ENCODE measurements at regions not wholly inside any gene's neighbourhood (a gene's known extent, or its start where the extent isn't known, plus 50 kb on each side); places are given as distances from the start of the nearest gene placed in this dataset.

- Mint-ChIP-seq H3K27ac (ENCODE audit: unreplicated experiment) (peak overlapping the region; percentile 35), H3K4me3 (no peak overlapping the region), H3K27me3 (ENCODE audit: low read depth) (no peaks in the 10 kb centered on the region), H3K4me1 (no peaks in the 10 kb centered on the region), H3K9me3 (peaks cover 25% of the 10 kb centered on the region), H3K36me3 (ENCODE audit: low read depth) (peaks cover 20% of the 10 kb centered on the region)
- no peak for DNase-seq (ENCODE audit: low read depth, low spot score)
- TF ChIP-seq CTCF (conservative IDR thresholded peaks at IDR 0.05), result no peak
Measured at GRCh38 chr4:126871810-126872209, 760.9 kb upstream of the INTU start.

- Mint-ChIP-seq H3K4me1 (no peaks in the 10 kb centered on the region), H3K27ac (ENCODE audit: unreplicated experiment) (no peak overlapping the region), H3K36me3 (ENCODE audit: low read depth) (peaks cover 12% of the 10 kb centered on the region), H3K9me3 (peaks cover 21% of the 10 kb centered on the region), H3K27me3 (ENCODE audit: low read depth) (no peaks in the 10 kb centered on the region), H3K4me3 (no peak overlapping the region)
- DNase-seq (ENCODE audit: low read depth, low spot score), result no peak
- TF ChIP-seq CTCF (conservative IDR thresholded peaks at IDR 0.05), result no peak
Measured at GRCh38 chr4:126874533-126874932, 758.2 kb upstream of the INTU start.

GRCh38 chr4:126888968-126889367, 743.8 kb upstream of the INTU start:
- Mint-ChIP-seq H3K4me3 (no peak overlapping the region), H3K27ac (ENCODE audit: unreplicated experiment) (no peak overlapping the region), H3K9me3 (no peaks in the 10 kb centered on the region), H3K27me3 (ENCODE audit: low read depth) (no peaks in the 10 kb centered on the region), H3K36me3 (ENCODE audit: low read depth) (no peaks in the 10 kb centered on the region), H3K4me1 (no peaks in the 10 kb centered on the region)
- TF ChIP-seq CTCF (conservative IDR thresholded peaks at IDR 0.05), result no peak
- no peak for DNase-seq (ENCODE audit: low read depth, low spot score)

- H3K27ac Mint-ChIP-seq (ENCODE audit: unreplicated experiment), result no peak overlapping the region
- TF ChIP-seq CTCF (conservative IDR thresholded peaks at IDR 0.05), result no peak
- no peak overlapping the region for H3K4me3 Mint-ChIP-seq
Measured at GRCh38 chr4:126890383-126890782, 742.4 kb upstream of the INTU start.

GRCh38 chr4:126890994-126891393, 741.8 kb upstream of the INTU start:
- H3K4me1 Mint-ChIP-seq, result no peaks in the 10 kb centered on the region
- H3K27me3 Mint-ChIP-seq (ENCODE audit: low read depth), result no peaks in the 10 kb centered on the region
- DNase-seq (ENCODE audit: low read depth, low spot score), result no peak
- peak overlapping the region; percentile 36 for H3K27ac Mint-ChIP-seq (ENCODE audit: unreplicated experiment)
- H3K9me3 Mint-ChIP-seq, result no peaks in the 10 kb centered on the region
- H3K36me3 Mint-ChIP-seq (ENCODE audit: low read depth), result no peaks in the 10 kb centered on the region
- TF ChIP-seq CTCF (conservative IDR thresholded peaks at IDR 0.05), result no peak
- no peak overlapping the region for H3K4me3 Mint-ChIP-seq

More at GRCh38 chr4:126890383-126890782, 742.4 kb upstream of the INTU start:
- Mint-ChIP-seq H3K9me3 (no peaks in the 10 kb centered on the region), H3K27me3 (ENCODE audit: low read depth) (no peaks in the 10 kb centered on the region), H3K4me1 (no peaks in the 10 kb centered on the region), H3K36me3 (ENCODE audit: low read depth) (no peaks in the 10 kb centered on the region)
- DNase-seq (ENCODE audit: low read depth, low spot score), result no peak

GRCh38 chr4:126894963-126895362, 737.8 kb upstream of the INTU start:
- Mint-ChIP-seq H3K4me3 (no peak overlapping the region), H3K36me3 (ENCODE audit: low read depth) (peaks cover 7% of the 10 kb centered on the region), H3K27me3 (ENCODE audit: low read depth) (no peaks in the 10 kb centered on the region), H3K9me3 (peaks cover 13% of the 10 kb centered on the region), H3K4me1 (no peaks in the 10 kb centered on the region), H3K27ac (ENCODE audit: unreplicated experiment) (no peak overlapping the region)
- TF ChIP-seq CTCF (conservative IDR thresholded peaks at IDR 0.05), result no peak
- no peak for DNase-seq (ENCODE audit: low read depth, low spot score)

Measured in neural crest cell (in vitro differentiated cells).